BE2C (cell line): ENCODE measurements at regions not wholly inside any gene's neighbourhood (a gene's known extent, or its start where the extent isn't known, plus 50 kb on each side); places are given as distances from the start of the nearest gene placed in this dataset.
"Not testable (repeated sequence)": the region's sequence is repeated elsewhere in the genome, so short reads cannot be mapped to it uniquely, and the experiment has no call there.

Experiments
- DNase-seq: peaks from one replicate; pipeline ENCODE4 v3.0.0-alpha.2; 2020
- H3K27me3 ChIP-seq: fragments of 250-450 bp; sonication (Bioruptor Pico); 2 replicates; pipeline ENCODE4 v1.5.1; 2020; ENCODE audit warnings: mild to moderate bottlenecking
- H3K36me3 ChIP-seq: fragments of 250-450 bp; sonication (Bioruptor Pico); 2 replicates; pipeline ENCODE4 v1.5.1; 2020; ENCODE audit warnings: mild to moderate bottlenecking
- H3K4me1 ChIP-seq: fragments of 250-450 bp; sonication (Bioruptor Pico); 2 replicates; pipeline ENCODE4 v1.5.1; 2020
- H3K4me3 ChIP-seq: 2 replicates; pipeline ENCODE4 v1.5.1; 2011; ENCODE audit warnings: low read depth, low read length
- H3K9me3 ChIP-seq: fragments of 250-450 bp; sonication (Bioruptor Pico); 2 replicates; pipeline ENCODE4 v1.5.1; 2020
- CTCF ChIP-seq: IDR thresholded peaks from 2 replicates; pipeline ENCODE4 v1.5.1; 2012; ENCODE audit warnings: mild to moderate bottlenecking, low read depth, low read length

- Histone ChIP-seq H3K27me3 (no peaks in the 10 kb centered on the region), H3K4me3 (no peak overlapping the region), H3K9me3 (no peaks in the 10 kb centered on the region), H3K36me3 (no peaks in the 10 kb centered on the region), H3K4me1 (no peaks in the 10 kb centered on the region)
- no peak for DNase-seq
- no peak for TF ChIP-seq CTCF
Observed at GRCh38 chr5:118115791-118116190, 872.6 kb downstream of the DTWD2 start.

GRCh38 chr5:118111956-118112355 is 876.4 kb downstream of the DTWD2 start:
- H3K4me3 ChIP-seq = no peak overlapping the region
- TF ChIP-seq CTCF = no peak
- DNase-seq = no peak
- no peaks in the 10 kb centered on the region for H3K36me3 ChIP-seq
- no peaks in the 10 kb centered on the region for H3K9me3 ChIP-seq
- H3K27me3 ChIP-seq = no peaks in the 10 kb centered on the region
- no peaks in the 10 kb centered on the region for H3K4me1 ChIP-seq

DNA sequence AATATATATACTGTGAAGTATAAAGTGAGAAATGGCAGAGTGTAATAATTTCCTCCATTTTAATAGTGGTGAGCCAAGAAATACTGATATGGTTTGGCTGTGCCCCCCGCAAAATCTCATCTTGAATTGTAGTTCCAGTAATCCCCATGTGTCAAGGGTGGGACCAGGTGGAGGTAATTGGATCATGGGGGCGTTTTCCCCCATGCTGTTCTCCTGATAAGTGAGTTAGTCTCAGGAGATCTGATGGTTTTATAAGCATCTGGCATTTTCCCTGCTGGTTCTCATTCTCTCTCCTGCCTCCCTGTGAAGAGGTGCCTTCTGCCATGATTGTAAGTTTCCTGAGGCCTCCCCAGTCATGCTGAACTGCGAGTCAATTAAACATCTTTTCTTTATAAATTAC is 881.1 kb downstream of the DTWD2 start:
- not testable (repeated sequence) for H3K4me3 ChIP-seq, H3K36me3 ChIP-seq, H3K27me3 ChIP-seq, H3K9me3 ChIP-seq, H3K4me1 ChIP-seq
- DNase-seq = peak; percentile 10

DNA sequence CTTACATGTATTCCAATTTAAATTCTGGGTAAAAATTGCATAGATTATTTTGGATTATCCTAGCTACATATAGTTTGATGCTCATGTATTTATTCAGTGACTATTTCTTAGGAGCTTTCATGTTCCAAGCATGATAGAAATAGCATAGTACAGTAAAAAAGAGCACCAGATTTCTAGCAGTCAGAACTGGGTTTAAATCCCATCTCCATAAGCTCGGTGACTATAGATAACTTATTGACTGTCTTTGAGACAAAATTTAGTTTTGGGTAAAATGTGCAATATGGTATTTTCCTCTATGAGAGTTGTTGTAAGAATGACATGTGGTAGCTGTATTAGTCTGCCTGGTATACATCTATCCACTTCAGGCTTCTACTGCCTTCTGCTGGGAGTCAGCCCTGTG is 889.6 kb downstream of the DTWD2 start:
- Histone ChIP-seq H3K4me3 (no peak overlapping the region), H3K4me1 (peaks cover 2% of the 10 kb centered on the region; the same call in 1 of the 2 replicates), H3K36me3 (no peaks in the 10 kb centered on the region), H3K27me3 (no peaks in the 10 kb centered on the region), H3K9me3 (no peaks in the 10 kb centered on the region)
- DNase-seq = no peak
- TF ChIP-seq CTCF = no peak

- no peak for TF ChIP-seq CTCF
Observed at GRCh38 chr5:118095115-118095514, 893.2 kb downstream of the DTWD2 start.

GRCh38 chr5:118088448-118088847 is 899.9 kb downstream of the DTWD2 start:
- no peak overlapping the region for H3K4me3 ChIP-seq
- H3K9me3 ChIP-seq = no peaks in the 10 kb centered on the region
- no peaks in the 10 kb centered on the region for H3K4me1 ChIP-seq
- no peaks in the 10 kb centered on the region for H3K36me3 ChIP-seq
- no peak for TF ChIP-seq CTCF
- no peaks in the 10 kb centered on the region for H3K27me3 ChIP-seq
- no peak for DNase-seq

More at GRCh38 chr5:118095115-118095514, 893.2 kb downstream of the DTWD2 start:
- Histone ChIP-seq H3K4me3 (no peak overlapping the region), H3K4me1 (peaks cover 2% of the 10 kb centered on the region; the same call in 1 of the 2 replicates), H3K9me3 (no peaks in the 10 kb centered on the region), H3K36me3 (no peaks in the 10 kb centered on the region), H3K27me3 (no peaks in the 10 kb centered on the region)
- no peak for DNase-seq

DNA sequence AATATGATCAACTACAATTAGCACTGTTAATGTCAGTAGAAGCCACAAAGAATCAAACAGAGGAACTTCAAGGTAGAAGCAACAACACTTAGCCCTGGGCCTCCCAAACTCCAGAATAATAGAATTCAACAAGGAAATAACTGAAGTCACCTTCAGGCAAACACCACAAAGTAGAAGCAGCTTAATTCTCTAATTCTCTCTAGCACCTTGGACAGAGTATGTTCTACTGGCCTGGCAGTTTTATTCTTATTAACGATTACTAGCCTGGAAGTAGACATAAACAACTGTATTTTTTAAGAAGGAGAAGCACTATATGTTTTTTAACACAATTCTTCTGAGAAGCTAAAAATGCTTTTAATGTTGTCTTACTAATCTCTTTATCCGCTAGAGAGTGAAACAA is 911.9 kb downstream of the DTWD2 start:
- H3K36me3 ChIP-seq = no peaks in the 10 kb centered on the region
- no peaks in the 10 kb centered on the region; the same call in 1 of the 2 replicates for H3K27me3 ChIP-seq
- no peak for DNase-seq
- H3K4me1 ChIP-seq = no peaks in the 10 kb centered on the region
- no peak for TF ChIP-seq CTCF
- H3K4me3 ChIP-seq = no peak overlapping the region
- no peaks in the 10 kb centered on the region for H3K9me3 ChIP-seq
